CD4-positive, alpha-beta memory T cell (primary cell): ENCODE measurements at regions not wholly inside any gene's neighbourhood (a gene's known extent, or its start where the extent isn't known, plus 50 kb on each side); places are given as distances from the start of the nearest gene placed in this dataset.

Experiments used
- CTCF ChIA-PET: fragments of 350-600 bp; sonication (Branson Sonifier 250); formaldehyde crosslinking; loops from one replicate; lab custom pipeline; 2021; ENCODE audit warnings: inconsistent platforms; ENCODE audit not compliant: partially characterized antibody; lab: Charles Lee
- POLR2A ChIA-PET: fragments of 350-600 bp; sonication (Branson Sonifier 250); formaldehyde crosslinking; loops from one replicate; lab custom pipeline; 2021; ENCODE audit not compliant: partially characterized antibody; lab: Charles Lee
- DNase-seq, 5 donors: peaks; one replicate each; pipeline versions ENCODE4 v3.0.0 to v3.0.0-alpha.2; 2020 to 2022; ENCODE audit warnings: mixed read lengths in 1 of 5
- H3K27ac ChIP-seq: one replicate; pipeline ENCODE4 v1.7.0; 2013; ENCODE audit warnings: low read depth, low read length
- H3K27me3 ChIP-seq: 2 replicates; pipeline ENCODE4 v1.7.0; 2013; ENCODE audit warnings: mild to moderate bottlenecking, low read length, moderate library complexity; ENCODE audit not compliant: insufficient read depth
- H3K36me3 ChIP-seq: 2 replicates; pipeline ENCODE4 v1.7.0; 2013; ENCODE audit warnings: mild to moderate bottlenecking, low read length, moderate library complexity; ENCODE audit not compliant: insufficient read depth
- H3K4me1 ChIP-seq: 2 replicates; pipeline ENCODE4 v1.7.0; 2013; ENCODE audit warnings: mild to moderate bottlenecking, low read length, moderate library complexity; ENCODE audit not compliant: insufficient read depth
- H3K4me3 ChIP-seq, 2 donors: one replicate each; pipeline ENCODE4 v1.7.0; 2013; ENCODE audit warnings: low read length in 2 of 2, mild to moderate bottlenecking in 1 of 2
- H3K9me3 ChIP-seq, 2 donors: one replicate each; pipeline ENCODE4 v1.7.0; 2013; ENCODE audit warnings: low read length in 2 of 2, control low read depth in 1 of 2; ENCODE audit not compliant: control insufficient read depth in 1 of 2
- H3K27ac Mint-ChIP-seq, 7 donors: one replicate each; pipeline ENCODE4 v1.8.0; 2020 to 2021; ENCODE audit warnings: mixed read lengths in 7 of 7, mild to moderate bottlenecking in 6 of 7, inconsistent platforms in 3 of 7, moderate library complexity in 3 of 7
- H3K27me3 Mint-ChIP-seq, 2 donors: one replicate each; pipeline ENCODE4 v1.8.0; 2020 to 2021; ENCODE audit warnings: mixed read lengths in 2 of 2
- H3K36me3 Mint-ChIP-seq, 2 donors: one replicate each; pipeline ENCODE4 v1.8.0; 2020 to 2021; ENCODE audit warnings: mixed read lengths in 2 of 2, inconsistent platforms in 1 of 2, mild to moderate bottlenecking in 1 of 2
- H3K4me1 Mint-ChIP-seq, 4 donors: one replicate each; pipeline ENCODE4 v1.8.0; 2020 to 2021; ENCODE audit warnings: mixed read lengths in 4 of 4, mild to moderate bottlenecking in 1 of 4
- H3K4me3 Mint-ChIP-seq, 8 donors: one replicate each; pipeline ENCODE4 v1.8.0; 2020 to 2021; ENCODE audit warnings: mixed read lengths in 8 of 8, mild to moderate bottlenecking in 7 of 8, moderate library complexity in 6 of 8, inconsistent platforms in 3 of 8
- H3K9me3 Mint-ChIP-seq, 8 donors: one replicate each; pipeline ENCODE4 v1.8.0; 2020 to 2021; ENCODE audit warnings: mixed read lengths in 8 of 8, mild to moderate bottlenecking in 5 of 8, inconsistent platforms in 3 of 8, moderate library complexity in 1 of 8
- intact Hi-C: fragments of 100-400 bp; cut with micrococcal nuclease; formaldehyde crosslinking; loops from one replicate; pipeline ENCODE4 v1.15.1; 2023

- intact Hi-C loops = no loop called here
- H3K4me1 Mint-ChIP-seq = peaks cover 0 to 23% (median 10%) of the 10 kb centered on the region in 4 donors
- H3K9me3 Mint-ChIP-seq = peaks cover 0 to 12% (median under 1%) of the 10 kb centered on the region in 8 donors
- H3K36me3 Mint-ChIP-seq = peaks cover 7 to 27% of the 10 kb centered on the region in 2 donors
- H3K27ac Mint-ChIP-seq = no peak overlapping the region
- H3K9me3 ChIP-seq = no peaks in the 10 kb centered on the region
- H3K27me3 ChIP-seq = no peaks in the 10 kb centered on the region
- ChIA-PET CTCF (no interaction called here), POLR2A (no interaction called here)
- H3K4me3 ChIP-seq = no peak overlapping the region
- no peak for DNase-seq
- no peak overlapping the region for H3K27ac ChIP-seq
- no peaks in the 10 kb centered on the region for H3K27me3 Mint-ChIP-seq
- no peaks in the 10 kb centered on the region for H3K4me1 ChIP-seq
- H3K4me3 Mint-ChIP-seq = no peak overlapping the region
- H3K36me3 ChIP-seq = no peaks in the 10 kb centered on the region
These were observed 132.3 kb upstream of the ANK3 start for GRCh38 chr10:60521974-60522405.

GRCh38 chr10:60518745-60519144 is 129.1 kb upstream of the ANK3 start:
- Mint-ChIP-seq H3K27ac (no peak overlapping the region), H3K4me1 (peaks cover 0 to 33% (median 17%) of the 10 kb centered on the region in 4 donors), H3K27me3 (no peaks in the 10 kb centered on the region), H3K9me3 (peaks cover 0 to 3% (median 0%) of the 10 kb centered on the region in 8 donors), H3K36me3 (peaks cover 2 to 6% of the 10 kb centered on the region in 2 donors), H3K4me3 (no peak overlapping the region)
- Histone ChIP-seq H3K27ac (no peak overlapping the region), H3K4me3 (no peak overlapping the region), H3K4me1 (no peaks in the 10 kb centered on the region), H3K9me3 (no peaks in the 10 kb centered on the region), H3K36me3 (no peaks in the 10 kb centered on the region), H3K27me3 (no peaks in the 10 kb centered on the region)
- ChIA-PET POLR2A (interaction anchor here (0.6 kb wide), 1 partner anchor 9 kb away, joined by 3 read pairs; no protein-coding TSS in a partner anchor), CTCF (no interaction called here)
- intact Hi-C loops = no loop called here
- no peak for DNase-seq

GRCh38 chr10:60517805-60518204 is 128.1 kb upstream of the ANK3 start:
- no peaks in the 10 kb centered on the region for H3K9me3 ChIP-seq
- H3K36me3 ChIP-seq = no peaks in the 10 kb centered on the region
- no peaks in the 10 kb centered on the region for H3K4me1 ChIP-seq
- DNase-seq = no peak
- no peak overlapping the region for H3K27ac ChIP-seq
- no peaks in the 10 kb centered on the region for H3K27me3 ChIP-seq
- POLR2A ChIA-PET = no interaction called here
- Mint-ChIP-seq H3K4me3 (no peak overlapping the region), H3K36me3 (peaks cover 2 to 4% of the 10 kb centered on the region in 2 donors), H3K4me1 (peaks cover 0 to 37% (median 19%) of the 10 kb centered on the region in 4 donors), H3K27ac (peak overlapping the region in 1 of 7 donors; percentile 73), H3K9me3 (no peaks in the 10 kb centered on the region), H3K27me3 (no peaks in the 10 kb centered on the region)
- no peak overlapping the region for H3K4me3 ChIP-seq
- CTCF ChIA-PET = no interaction called here
- intact Hi-C loops = no loop called here

GRCh38 chr10:60513281-60513680 is 123.6 kb upstream of the ANK3 start:
- Mint-ChIP-seq H3K4me1 (peaks cover 0 to 25% (median 15%) of the 10 kb centered on the region in 4 donors), H3K27ac (peak overlapping the region in 1 of 7 donors; percentile 9), H3K4me3 (no peak overlapping the region), H3K9me3 (no peaks in the 10 kb centered on the region), H3K36me3 (peaks cover 0 to 5% of the 10 kb centered on the region in 2 donors), H3K27me3 (no peaks in the 10 kb centered on the region)
- ChIA-PET CTCF (interaction anchor here (1.2 kb wide), 1 partner anchor 16 kb away, joined by 3 read pairs; no protein-coding TSS in a partner anchor), POLR2A (no interaction called here)
- Histone ChIP-seq H3K36me3 (no peaks in the 10 kb centered on the region), H3K9me3 (no peaks in the 10 kb centered on the region), H3K4me3 (no peak overlapping the region), H3K27me3 (no peaks in the 10 kb centered on the region), H3K4me1 (no peaks in the 10 kb centered on the region), H3K27ac (no peak overlapping the region)
- intact Hi-C loops = no loop called here
- no peak for DNase-seq

GRCh38 chr10:60511477-60512229 is 122.0 kb upstream of the ANK3 start:
- intact Hi-C loops = no loop called here
- no peak for DNase-seq
- Mint-ChIP-seq H3K4me3 (no peak overlapping the region), H3K27ac (peak overlapping the region in 1 of 7 donors; percentile 8), H3K4me1 (peaks cover 0 to 25% (median 13%) of the 10 kb centered on the region in 4 donors), H3K27me3 (no peaks in the 10 kb centered on the region), H3K36me3 (peaks cover 0 to 5% of the 10 kb centered on the region in 2 donors), H3K9me3 (no peaks in the 10 kb centered on the region)
- POLR2A ChIA-PET = no interaction called here
- no peak overlapping the region for H3K4me3 ChIP-seq
- H3K9me3 ChIP-seq = no peaks in the 10 kb centered on the region
- no peaks in the 10 kb centered on the region for H3K4me1 ChIP-seq
- H3K27ac ChIP-seq = no peak overlapping the region
- H3K27me3 ChIP-seq = no peaks in the 10 kb centered on the region
- no peaks in the 10 kb centered on the region for H3K36me3 ChIP-seq
- CTCF ChIA-PET = no interaction called here

- Mint-ChIP-seq H3K36me3 (peaks cover 0 to 5% of the 10 kb centered on the region in 2 donors), H3K4me3 (no peak overlapping the region), H3K4me1 (peaks cover 0 to 14% (median 9%) of the 10 kb centered on the region in 4 donors), H3K9me3 (no peaks in the 10 kb centered on the region), H3K27me3 (no peaks in the 10 kb centered on the region), H3K27ac (no peak overlapping the region)
- Histone ChIP-seq H3K36me3 (no peaks in the 10 kb centered on the region), H3K27ac (no peak overlapping the region), H3K9me3 (no peaks in the 10 kb centered on the region), H3K4me1 (no peaks in the 10 kb centered on the region), H3K27me3 (no peaks in the 10 kb centered on the region), H3K4me3 (no peak overlapping the region)
- intact Hi-C loops = no loop called here
- no peak for DNase-seq
- POLR2A ChIA-PET = interaction anchor here (0.6 to 0.7 kb wide), 2 partner anchors 10 to 498 kb away, joined by 3 read pairs; no protein-coding TSS in a partner anchor
- CTCF ChIA-PET = no interaction called here
These were observed 119.2 kb upstream of the ANK3 start for GRCh38 chr10:60508831-60509230.

GRCh38 chr10:60508037-60508436 is 118.4 kb upstream of the ANK3 start:
- Mint-ChIP-seq H3K36me3 (peaks cover 0 to 6% of the 10 kb centered on the region in 2 donors), H3K27ac (no peak overlapping the region), H3K4me1 (peaks cover 0 to 14% (median 6%) of the 10 kb centered on the region in 4 donors), H3K4me3 (no peak overlapping the region), H3K27me3 (no peaks in the 10 kb centered on the region), H3K9me3 (no peaks in the 10 kb centered on the region)
- no peak for DNase-seq
- H3K4me1 ChIP-seq = no peaks in the 10 kb centered on the region
- POLR2A ChIA-PET = no interaction called here
- no peaks in the 10 kb centered on the region for H3K36me3 ChIP-seq
- no peak overlapping the region for H3K27ac ChIP-seq
- CTCF ChIA-PET = no interaction called here
- no peaks in the 10 kb centered on the region for H3K27me3 ChIP-seq
- no peaks in the 10 kb centered on the region for H3K9me3 ChIP-seq
- intact Hi-C loops = no loop called here
- no peak overlapping the region for H3K4me3 ChIP-seq
